ENCODE measurements at regions not wholly inside any gene's neighbourhood (a gene's known extent, or its start where the extent isn't known, plus 50 kb on each side); places are given as distances from the start of the nearest gene placed in this dataset.

GRCh38 chr4:63493265-63493664, 916.0 kb downstream of the TECRL start:
- TF ChIP-seq, protein P1, sequence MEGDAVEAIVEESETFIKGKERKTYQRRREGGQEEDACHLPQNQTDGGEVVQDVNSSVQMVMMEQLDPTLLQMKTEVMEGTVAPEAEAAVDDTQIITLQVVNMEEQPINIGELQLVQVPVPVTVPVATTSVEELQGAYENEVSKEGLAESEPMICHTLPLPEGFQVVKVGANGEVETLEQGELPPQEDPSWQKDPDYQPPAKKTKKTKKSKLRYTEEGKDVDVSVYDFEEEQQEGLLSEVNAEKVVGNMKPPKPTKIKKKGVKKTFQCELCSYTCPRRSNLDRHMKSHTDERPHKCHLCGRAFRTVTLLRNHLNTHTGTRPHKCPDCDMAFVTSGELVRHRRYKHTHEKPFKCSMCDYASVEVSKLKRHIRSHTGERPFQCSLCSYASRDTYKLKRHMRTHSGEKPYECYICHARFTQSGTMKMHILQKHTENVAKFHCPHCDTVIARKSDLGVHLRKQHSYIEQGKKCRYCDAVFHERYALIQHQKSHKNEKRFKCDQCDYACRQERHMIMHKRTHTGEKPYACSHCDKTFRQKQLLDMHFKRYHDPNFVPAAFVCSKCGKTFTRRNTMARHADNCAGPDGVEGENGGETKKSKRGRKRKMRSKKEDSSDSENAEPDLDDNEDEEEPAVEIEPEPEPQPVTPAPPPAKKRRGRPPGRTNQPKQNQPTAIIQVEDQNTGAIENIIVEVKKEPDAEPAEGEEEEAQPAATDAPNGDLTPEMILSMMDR (IDR thresholded peaks at IDR 0.05): no peak
- TF ChIP-seq POLR2A (IDR thresholded peaks at IDR 0.05): no peak
- TF ChIP-seq POLR2AphosphoS5 (IDR thresholded peaks at IDR 0.05): no peak

Measured in prostate gland (tissue), 2 donors.